ENCODE measurements at regions not wholly inside any gene's neighbourhood (a gene's known extent, or its start where the extent isn't known, plus 50 kb on each side); places are given as distances from the start of the nearest gene placed in this dataset.

- DNase-seq: no peak
These were observed 251.3 kb upstream of the LYZL1 start for GRCh38 chr10:29037348-29038113.

GRCh38 chr10:29039091-29039490 is 249.8 kb upstream of the LYZL1 start:
- DNase-seq: no peak

GRCh38 chr10:29039677-29040189 is 249.1 kb upstream of the LYZL1 start:
- DNase-seq: no peak

GRCh38 chr10:29041616-29042015 is 247.3 kb upstream of the LYZL1 start:
- DNase-seq: no peak

- DNase-seq: no peak
These were observed 240.4 kb upstream of the LYZL1 start for GRCh38 chr10:29048506-29048905.

- DNase-seq: no peak
These were observed 238.8 kb upstream of the LYZL1 start for GRCh38 chr10:29050081-29050480.

- no peak for DNase-seq
These were observed 233.8 kb upstream of the LYZL1 start for GRCh38 chr10:29055101-29055500.

- DNase-seq: no peak
These were observed 232.1 kb upstream of the LYZL1 start for GRCh38 chr10:29056729-29057128.

GRCh38 chr10:29057822-29058331 is 231.0 kb upstream of the LYZL1 start:
- DNase-seq: no peak

GRCh38 chr10:29063806-29064644 is 224.8 kb upstream of the LYZL1 start:
- DNase-seq: no peak

- DNase-seq: no peak
These were observed 224.2 kb upstream of the LYZL1 start for GRCh38 chr10:29064680-29065079.

- DNase-seq: no peak
These were observed 221.7 kb upstream of the LYZL1 start for GRCh38 chr10:29067161-29067560.

- DNase-seq: no peak
These were observed 221.2 kb upstream of the LYZL1 start for GRCh38 chr10:29067628-29068027.

- DNase-seq: no peak
These were observed 220.6 kb upstream of the LYZL1 start for GRCh38 chr10:29068302-29068701.

GRCh38 chr10:29068966-29069365 is 219.9 kb upstream of the LYZL1 start:
- DNase-seq: no peak

GRCh38 chr10:29069941-29070340 is 218.9 kb upstream of the LYZL1 start:
- no peak for DNase-seq

- DNase-seq: no peak
These were observed 210.0 kb upstream of the LYZL1 start for GRCh38 chr10:29078919-29079318.

GRCh38 chr10:29081231-29081630 is 207.6 kb upstream of the LYZL1 start:
- DNase-seq: no peak

GRCh38 chr10:29081951-29082685 is 206.8 kb upstream of the LYZL1 start:
- DNase-seq: no peak

GRCh38 chr10:29083096-29083495 is 205.8 kb upstream of the LYZL1 start:
- DNase-seq: no peak

- no peak for DNase-seq
These were observed 204.1 kb upstream of the LYZL1 start for GRCh38 chr10:29084681-29085307.

- no peak for DNase-seq
These were observed 199.8 kb upstream of the LYZL1 start for GRCh38 chr10:29089091-29089490.

Data from activated CD4-positive, alpha-beta T cell treated with anti-CD3 and anti-CD28 coated beads, Interleukin-2, amount 50 U/mL, for 4 hours (primary cell).